T-cell (primary cell): ENCODE measurements at regions not wholly inside any gene's neighbourhood (a gene's known extent, or its start where the extent isn't known, plus 50 kb on each side); places are given as distances from the start of the nearest gene placed in this dataset.

Experiments used
- ATAC-seq, 4 experiments: fragments of 200-7000 bp in 3 of 4; fragments of 150-1000 bp in 1 of 4; cut with Tn5 transposase; replicated peaks in 1 of 4; 1 replicate in 3 of 4; 2 replicates in 1 of 4; pipeline ENCODE4 v1.10.0; 2021; ENCODE audit warnings: moderate library complexity in 3 of 4, mild to moderate bottlenecking in 2 of 4, moderate number of reproducible peaks in 1 of 4
- CTCF ChIA-PET, 2 donors: fragments of 300-600 bp; sonication (Branson Sonifier 250); formaldehyde crosslinking; loops; one replicate each; lab custom pipeline; 2022; ENCODE audit warnings: antibody characterized with exemption in 2 of 2; lab: Charles Lee
- POLR2A ChIA-PET, 2 donors: fragments of 300-600 bp; sonication (Branson Sonifier 250); formaldehyde crosslinking; loops; one replicate each; lab custom pipeline; 2022; ENCODE audit warnings: antibody characterized with exemption in 2 of 2; lab: Charles Lee
- DNase-seq, 35 experiments: peaks; one replicate each; pipeline versions ENCODE4 v3.0.0 to v3.0.0-alpha.2; 2013 to 2023
- H3K27ac ChIP-seq: one replicate; pipeline ENCODE4 v1.5.1; 2013; ENCODE audit warnings: low read length
- H3K27me3 ChIP-seq, 2 experiments: replicated peaks in 1 of 2; 1 replicate in 1 of 2; 2 replicates in 1 of 2; pipeline versions ENCODE4 v1.6.1 to v1.7.0; 2013; ENCODE audit warnings: low read length in 1 of 2, mixed read lengths in 1 of 2; ENCODE audit not compliant: control insufficient read depth in 2 of 2, insufficient read depth in 2 of 2; ENCODE audit errors: extremely low read depth in 1 of 2
- H3K36me3 ChIP-seq, 2 donors: 1 replicate in 1 of 2; 2 replicates in 1 of 2; pipeline versions ENCODE4 v1.6.1 to v1.7.0; 2013; ENCODE audit warnings: low read length in 1 of 2; ENCODE audit not compliant: control insufficient read depth in 2 of 2, insufficient read depth in 1 of 2; ENCODE audit errors: extremely low read depth in 1 of 2
- H3K4me1 ChIP-seq, 2 experiments: 1 replicate in 1 of 2; 2 replicates in 1 of 2; pipeline versions ENCODE4 v1.6.1 to v1.7.0; 2013; ENCODE audit warnings: low read length in 2 of 2, mixed read lengths in 1 of 2; ENCODE audit not compliant: insufficient read depth in 2 of 2, control insufficient read depth in 1 of 2; ENCODE audit errors: extremely low read depth in 1 of 2
- H3K4me3 ChIP-seq, 2 donors: 1 replicate in 1 of 2; 2 replicates in 1 of 2; pipeline versions ENCODE4 v1.5.1 to v1.7.0; 2013; ENCODE audit warnings: mild to moderate bottlenecking in 2 of 2, low read length in 1 of 2, moderate library complexity in 1 of 2; ENCODE audit not compliant: control insufficient read depth in 1 of 2; ENCODE audit errors: extremely low read depth in 1 of 2
- H3K9me3 ChIP-seq: 2 replicates; pipeline ENCODE4 v1.7.0; 2013
- H3K27ac Mint-ChIP-seq, 2 donors: one replicate each; pipeline ENCODE4 v1.8.0; 2020 to 2021; ENCODE audit warnings: mild to moderate bottlenecking in 2 of 2, mixed read lengths in 2 of 2
- H3K27me3 Mint-ChIP-seq, 2 donors: one replicate each; pipeline ENCODE4 v1.8.0; 2021 to 2022; ENCODE audit warnings: mixed read lengths in 2 of 2
- H3K36me3 Mint-ChIP-seq: one replicate; pipeline ENCODE4 v1.8.0; 2021; ENCODE audit warnings: mixed read lengths
- H3K4me1 Mint-ChIP-seq, 3 donors: one replicate each; pipeline ENCODE4 v1.8.0; 2020 to 2022; ENCODE audit warnings: mixed read lengths in 3 of 3, mild to moderate bottlenecking in 1 of 3
- H3K4me3 Mint-ChIP-seq, 3 donors: one replicate each; pipeline ENCODE4 v1.8.0; 2020 to 2022; ENCODE audit warnings: mild to moderate bottlenecking in 3 of 3, mixed read lengths in 3 of 3, moderate library complexity in 3 of 3
- H3K9me3 Mint-ChIP-seq, 3 donors: one replicate each; pipeline ENCODE4 v1.8.0; 2020 to 2022; ENCODE audit warnings: mixed read lengths in 3 of 3
- WGBS: methylation state at CpG from one replicate; pipeline ENCODE4 v1.1.5; 2013; ENCODE audit warnings: missing lambda C conversion rate; ENCODE audit not compliant: insufficient coverage; 5-methylcytosine and 5-hydroxymethylcytosine counted together

GRCh38 chr2:220445429-220446105, 818.1 kb downstream of the SLC4A3 start:
- H3K9me3 Mint-ChIP-seq, result peaks cover 0 to 10% (median 0%) of the 10 kb centered on the region in 3 donors
- no CpG with 5 or more reads among the region's 2 CpGs for WGBS

GRCh38 chr2:220446106-220446712, 818.8 kb downstream of the SLC4A3 start:
- Mint-ChIP-seq H3K36me3 (no peaks in the 10 kb centered on the region), H3K4me3 (no peak overlapping the region), H3K27me3 (no peaks in the 10 kb centered on the region), H3K9me3 (peaks cover 0 to 10% (median 0%) of the 10 kb centered on the region in 3 donors), H3K27ac (no peak overlapping the region), H3K4me1 (no peaks in the 10 kb centered on the region)
- Histone ChIP-seq H3K4me3 (no peak overlapping the region), H3K27me3 (no peaks in the 10 kb centered on the region), H3K27ac (no peak overlapping the region), H3K4me1 (no peaks in the 10 kb centered on the region), H3K9me3 (no peaks in the 10 kb centered on the region), H3K36me3 (no peaks in the 10 kb centered on the region)
- CTCF ChIA-PET, result interaction anchor here in 1 of 2 donors (0.7 kb wide), 1 partner anchor 110 kb away, joined by 4 read pairs; no protein-coding TSS in a partner anchor
- DNase-seq (no peak), ATAC-seq (no peak)
- POLR2A ChIA-PET, result no interaction called here
- 84% methylated on average over 8 of the region's 8 CpGs for WGBS

More at GRCh38 chr2:220445429-220446105, 818.1 kb downstream of the SLC4A3 start:
- no peak overlapping the region for H3K27ac ChIP-seq
- Mint-ChIP-seq H3K27ac (no peak overlapping the region), H3K27me3 (no peaks in the 10 kb centered on the region), H3K4me1 (no peaks in the 10 kb centered on the region), H3K4me3 (no peak overlapping the region), H3K36me3 (no peaks in the 10 kb centered on the region)
- no peaks in the 10 kb centered on the region for H3K9me3 ChIP-seq
- CTCF ChIA-PET, result no interaction called here
- POLR2A ChIA-PET, result no interaction called here
- DNase-seq (no peak), ATAC-seq (no peak)
- H3K36me3 ChIP-seq, result no peaks in the 10 kb centered on the region
- no peak overlapping the region for H3K4me3 ChIP-seq
- H3K4me1 ChIP-seq, result no peaks in the 10 kb centered on the region
- H3K27me3 ChIP-seq, result no peaks in the 10 kb centered on the region

GRCh38 chr2:220450846-220451245, 823.4 kb downstream of the SLC4A3 start:
- no peak for ATAC-seq
- Mint-ChIP-seq H3K9me3 (peaks cover 0 to 3% (median 0%) of the 10 kb centered on the region in 3 donors), H3K27me3 (no peaks in the 10 kb centered on the region), H3K27ac (no peak overlapping the region), H3K4me1 (no peaks in the 10 kb centered on the region), H3K4me3 (no peak overlapping the region), H3K36me3 (no peaks in the 10 kb centered on the region)
- ChIA-PET CTCF (no interaction called here), POLR2A (no interaction called here)
- H3K36me3 ChIP-seq, result no peaks in the 10 kb centered on the region
- H3K27me3 ChIP-seq, result no peaks in the 10 kb centered on the region
- no peak overlapping the region for H3K4me3 ChIP-seq
- no peaks in the 10 kb centered on the region for H3K4me1 ChIP-seq
- no peaks in the 10 kb centered on the region for H3K9me3 ChIP-seq
- no peak for DNase-seq
- no peak overlapping the region for H3K27ac ChIP-seq
- WGBS, result no CpG with 5 or more reads among the region's 2 CpGs

GRCh38 chr2:220451438-220451837, 824.0 kb downstream of the SLC4A3 start:
- WGBS, result 71% methylated on average over 1 of the region's 3 CpGs
- Histone ChIP-seq H3K27ac (no peak overlapping the region), H3K4me1 (no peaks in the 10 kb centered on the region), H3K4me3 (no peak overlapping the region), H3K9me3 (no peaks in the 10 kb centered on the region), H3K27me3 (no peaks in the 10 kb centered on the region), H3K36me3 (no peaks in the 10 kb centered on the region)
- H3K9me3 Mint-ChIP-seq, result peaks cover 0 to 3% (median 0%) of the 10 kb centered on the region in 3 donors
- CTCF ChIA-PET, result no interaction called here
- H3K4me3 Mint-ChIP-seq, result no peak overlapping the region
- ATAC-seq (no peak), DNase-seq (no peak)
- H3K27ac Mint-ChIP-seq, result no peak overlapping the region
- H3K36me3 Mint-ChIP-seq, result no peaks in the 10 kb centered on the region
- POLR2A ChIA-PET, result no interaction called here
- no peaks in the 10 kb centered on the region for H3K27me3 Mint-ChIP-seq
- H3K4me1 Mint-ChIP-seq, result no peaks in the 10 kb centered on the region

- WGBS, result 80% methylated on average over 1 of the region's 2 CpGs
- Mint-ChIP-seq H3K4me1 (no peaks in the 10 kb centered on the region), H3K9me3 (peaks cover 0 to 3% (median 0%) of the 10 kb centered on the region in 3 donors), H3K27ac (no peak overlapping the region), H3K4me3 (no peak overlapping the region), H3K36me3 (no peaks in the 10 kb centered on the region), H3K27me3 (no peaks in the 10 kb centered on the region)
- DNase-seq (no peak), ATAC-seq (no peak)
- ChIA-PET POLR2A (no interaction called here), CTCF (interaction anchor here in 1 of 2 donors (0.6 to 0.7 kb wide), 2 partner anchors 1313 to 1849 kb away, joined by 3 to 4 read pairs; no protein-coding TSS in a partner anchor)
- H3K4me1 ChIP-seq, result no peaks in the 10 kb centered on the region
- H3K27ac ChIP-seq, result no peak overlapping the region
- no peaks in the 10 kb centered on the region for H3K9me3 ChIP-seq
- H3K27me3 ChIP-seq, result no peaks in the 10 kb centered on the region
- H3K36me3 ChIP-seq, result no peaks in the 10 kb centered on the region
- no peak overlapping the region for H3K4me3 ChIP-seq
Observed at GRCh38 chr2:220452561-220452960, 825.1 kb downstream of the SLC4A3 start.

GRCh38 chr2:220455351-220455990, 828.0 kb downstream of the SLC4A3 start:
- no peaks in the 10 kb centered on the region for H3K4me1 ChIP-seq
- no CpG with 5 or more reads among the region's 3 CpGs for WGBS
- peaks cover 0 to 3% (median 0%) of the 10 kb centered on the region in 3 donors for H3K9me3 Mint-ChIP-seq
- H3K27me3 ChIP-seq, result no peaks in the 10 kb centered on the region
- H3K27ac ChIP-seq, result no peak overlapping the region
- no peaks in the 10 kb centered on the region for H3K9me3 ChIP-seq
- no peaks in the 10 kb centered on the region for H3K36me3 ChIP-seq
- H3K27me3 Mint-ChIP-seq, result no peaks in the 10 kb centered on the region
- H3K4me3 ChIP-seq, result no peak overlapping the region
- ATAC-seq (no peak), DNase-seq (no peak)
- H3K27ac Mint-ChIP-seq, result no peak overlapping the region
- H3K4me3 Mint-ChIP-seq, result no peak overlapping the region
- H3K4me1 Mint-ChIP-seq, result no peaks in the 10 kb centered on the region
- CTCF ChIA-PET, result no interaction called here
- no peaks in the 10 kb centered on the region for H3K36me3 Mint-ChIP-seq
- POLR2A ChIA-PET, result interaction anchor here (0.5 to 0.7 kb wide), 2 partner anchors 1386 to 1866 kb away, joined by 3 to 4 read pairs; no protein-coding TSS in a partner anchor
